Posterior vena cava (tissue), 2 donors: ENCODE measurements at regions not wholly inside any gene's neighbourhood (a gene's known extent, or its start where the extent isn't known, plus 50 kb on each side); places are given as distances from the start of the nearest gene placed in this dataset.
"Not testable (repeated sequence)": the region's sequence is repeated elsewhere in the genome, so short reads cannot be mapped to it uniquely, and the experiment has no call there.

Source experiments
- DNase-seq: peaks from one replicate; pipeline ENCODE4 v3.0.0-alpha.2; 2020; ENCODE audit warnings: low spot score
- intact Hi-C, 2 donors: fragments of 100-400 bp; cut with DNase I; formaldehyde crosslinking; loops; one replicate each; pipeline versions ENCODE4 v1.14.1 to v1.14.2; 2022 to 2023
- donor health status: DM: yes; HTN: yes; CAD: no.
- donor health status: DM: yes; HTN: yes; CAD: no.

DNA sequence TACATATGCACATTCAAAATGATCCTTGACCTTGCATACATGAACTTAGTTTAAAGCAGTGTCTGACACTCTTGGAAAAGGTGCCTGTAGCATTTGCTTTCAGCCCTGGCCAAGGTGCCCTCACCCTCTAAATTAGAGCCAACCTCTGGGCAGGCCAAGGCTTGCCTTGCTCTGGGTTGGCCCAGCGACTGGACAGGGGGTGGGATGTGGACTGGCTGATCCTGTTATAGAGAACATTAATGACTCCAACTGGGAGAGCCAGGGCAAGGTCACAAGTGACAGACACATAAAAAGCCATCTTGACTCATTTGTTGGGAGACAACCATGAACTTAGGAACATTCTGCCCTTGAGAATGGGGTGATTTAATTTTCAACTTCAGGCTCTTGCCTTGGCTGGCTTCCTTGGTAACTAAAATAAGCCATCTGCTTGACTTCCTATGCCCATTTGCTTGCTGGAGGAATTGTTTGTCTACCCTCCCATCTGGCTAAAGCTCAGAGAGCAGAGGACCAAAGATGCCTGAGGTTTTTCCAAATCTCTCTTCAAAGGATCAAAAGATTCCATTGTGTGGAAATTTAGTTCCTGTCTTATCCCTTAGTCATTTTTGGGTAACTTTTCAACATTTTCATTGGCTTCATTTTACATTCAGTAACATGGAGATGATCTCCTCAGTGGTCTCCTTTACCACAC, 403.7 kb downstream of the SOX2 start:
- no peak for DNase-seq
- intact Hi-C loops, result no loop called here

DNA sequence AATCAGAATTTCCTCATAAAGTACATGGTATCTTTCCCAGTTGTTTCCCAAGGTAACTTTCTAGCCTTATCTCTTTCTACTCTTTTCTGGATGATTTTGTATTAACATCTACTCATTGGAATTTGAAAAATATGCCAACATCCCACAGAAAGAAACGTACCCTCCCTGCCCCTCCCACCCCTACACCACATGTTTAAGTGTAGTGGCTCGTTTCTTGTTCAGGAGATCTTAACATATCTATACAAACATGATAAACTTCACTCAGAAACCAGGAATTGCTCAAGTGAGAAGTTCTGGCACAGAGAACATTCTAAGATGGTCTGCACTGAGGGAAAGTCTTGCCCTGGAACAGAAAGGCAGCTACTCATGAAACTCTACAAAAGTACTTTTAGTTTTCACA, 404.7 kb downstream of the SOX2 start:
- intact Hi-C loops, result no loop called here
- no peak for DNase-seq

DNA sequence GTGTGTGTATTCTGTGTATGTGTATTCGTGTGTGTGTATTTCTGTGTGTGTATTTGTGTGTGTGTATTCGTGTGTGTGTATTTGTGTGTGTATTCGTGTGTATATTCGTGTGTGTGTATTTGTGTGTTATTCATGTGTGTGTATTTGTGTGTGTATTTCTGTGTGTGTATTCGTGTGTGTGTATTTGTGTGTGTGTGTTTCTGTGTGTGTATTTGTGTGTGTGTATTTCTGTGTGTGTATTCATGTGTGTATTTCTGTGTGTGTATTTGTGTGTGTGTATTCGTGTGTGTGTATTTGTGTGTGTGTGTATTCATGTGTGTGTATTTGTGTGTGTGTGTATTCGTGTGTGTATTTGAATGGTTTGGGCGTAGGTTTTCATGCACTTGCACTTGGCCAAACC, 405.4 kb downstream of the SOX2 start:
- DNase-seq, result no peak
- intact Hi-C loops, result no loop called here

DNA sequence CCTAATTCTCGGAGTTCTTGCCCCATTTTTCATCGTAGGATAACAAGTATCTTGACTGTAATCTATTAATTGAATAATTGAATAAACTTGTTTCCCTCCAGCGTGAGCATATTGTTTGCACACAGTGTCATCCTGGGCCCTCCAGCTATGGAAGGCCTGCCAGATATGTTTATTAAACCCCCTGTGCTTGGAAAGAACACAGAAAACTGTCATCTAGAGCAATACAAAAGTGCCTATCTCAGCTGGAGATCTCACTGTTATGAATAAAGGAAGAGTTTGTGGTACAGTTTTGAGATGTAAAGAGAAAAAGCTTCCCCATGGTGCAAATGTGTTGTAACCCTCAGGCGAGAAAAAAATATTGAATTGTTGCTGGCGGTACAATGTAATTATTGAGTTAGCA, 405.9 kb downstream of the SOX2 start:
- intact Hi-C loops, result no loop called here
- no peak for DNase-seq

DNA sequence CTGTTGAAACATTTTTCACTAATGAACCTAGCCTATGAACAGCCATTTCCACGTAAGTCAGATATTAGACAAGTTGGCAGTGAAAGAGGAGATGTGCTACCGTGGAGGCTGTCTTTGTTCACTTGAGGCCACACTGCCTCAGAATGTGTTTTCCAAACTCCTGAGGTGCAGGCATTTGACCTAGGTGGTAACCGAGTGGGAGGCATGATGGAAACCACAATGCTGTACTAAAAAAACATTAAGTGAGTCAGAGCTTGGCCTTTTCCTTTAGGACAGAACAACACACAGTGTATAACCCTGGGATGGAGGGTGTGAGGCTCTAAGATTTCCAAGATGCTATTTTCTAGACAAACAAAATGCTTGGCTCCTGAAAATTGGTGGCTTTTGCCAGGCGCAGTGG, 406.3 kb downstream of the SOX2 start:
- intact Hi-C loops, result no loop called here
- no peak for DNase-seq

DNA sequence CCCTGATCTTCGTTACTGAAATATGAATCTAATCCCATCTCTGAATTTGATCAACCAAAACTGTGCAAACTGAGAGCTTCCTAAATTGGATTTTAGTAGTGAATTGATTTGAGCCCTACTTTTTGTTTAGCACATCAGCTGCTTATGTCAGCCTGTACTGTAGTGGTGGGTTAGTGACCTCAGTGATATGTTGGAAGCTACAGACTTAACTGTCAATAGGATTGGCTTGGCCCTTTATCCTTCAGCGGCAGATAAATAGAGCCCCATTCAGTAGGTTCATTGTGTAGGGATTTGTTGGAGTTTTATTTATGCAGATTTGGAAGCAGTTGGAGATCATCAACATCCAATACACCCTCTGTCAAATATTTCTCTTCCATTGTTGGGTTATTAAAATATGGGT, 409.7 kb downstream of the SOX2 start:
- intact Hi-C loops, result no loop called here
- no peak for DNase-seq

DNA sequence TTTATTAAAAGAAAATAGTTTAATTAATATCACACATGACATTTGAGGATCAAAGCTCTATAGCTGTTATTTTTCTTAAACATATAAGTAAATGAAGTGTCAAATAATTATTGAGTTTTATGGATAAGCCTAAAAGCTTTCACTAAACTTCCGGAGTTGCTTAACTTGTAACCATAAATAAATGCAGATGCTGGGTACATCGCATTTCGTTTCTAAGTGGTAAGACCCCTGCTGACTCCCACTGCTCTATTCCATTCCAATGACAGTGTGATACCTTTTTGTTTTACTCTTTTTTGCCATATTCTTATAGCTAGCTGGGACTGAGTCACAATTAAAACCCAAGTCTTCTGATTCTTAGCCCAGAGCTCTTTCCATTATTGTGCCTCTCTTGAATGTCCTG, 411.1 kb downstream of the SOX2 start:
- intact Hi-C loops, result no loop called here

DNA sequence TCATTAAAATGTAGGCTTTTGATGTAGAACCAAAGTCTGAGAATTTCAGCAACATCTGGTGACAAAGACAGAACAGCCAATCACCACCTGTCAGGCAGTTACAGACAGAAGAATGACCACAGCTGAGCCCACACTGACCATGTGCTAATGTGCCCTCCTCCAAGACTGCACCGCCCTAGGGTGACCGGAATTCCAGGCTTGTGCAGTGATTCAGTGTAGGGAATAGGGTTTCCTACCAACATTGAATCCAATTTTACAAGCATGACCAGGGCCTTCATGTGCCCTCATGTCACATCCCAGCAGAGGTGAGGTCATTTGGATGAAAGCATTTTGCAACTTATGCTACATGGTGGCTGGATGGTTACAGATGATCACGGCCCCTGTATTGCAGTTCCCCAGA, 412.5 kb downstream of the SOX2 start:
- DNase-seq, result no peak
- intact Hi-C loops, result no loop called here

More for the DNA sequence above, 411.1 kb downstream of the SOX2 start:
- no peak for DNase-seq

DNA sequence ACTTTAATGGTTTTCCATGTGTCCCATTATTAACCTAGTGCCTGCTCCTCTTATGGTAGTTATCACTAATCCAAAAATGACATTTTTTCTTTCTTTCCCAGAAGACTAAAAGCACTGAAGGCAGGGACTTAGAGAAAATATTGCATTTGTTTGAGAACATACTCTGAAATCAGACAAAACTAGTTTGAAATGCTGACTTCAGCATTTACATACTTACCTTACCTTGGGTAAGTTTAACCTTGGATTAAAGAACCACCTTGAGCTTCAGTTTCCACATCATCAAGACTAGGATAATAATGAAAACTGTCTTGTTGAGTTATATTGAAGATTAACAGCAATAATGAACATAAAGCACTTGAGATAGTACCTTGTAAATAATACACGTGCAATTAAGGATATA, 413.0 kb downstream of the SOX2 start:
- intact Hi-C loops, result no loop called here
- no peak for DNase-seq

DNA sequence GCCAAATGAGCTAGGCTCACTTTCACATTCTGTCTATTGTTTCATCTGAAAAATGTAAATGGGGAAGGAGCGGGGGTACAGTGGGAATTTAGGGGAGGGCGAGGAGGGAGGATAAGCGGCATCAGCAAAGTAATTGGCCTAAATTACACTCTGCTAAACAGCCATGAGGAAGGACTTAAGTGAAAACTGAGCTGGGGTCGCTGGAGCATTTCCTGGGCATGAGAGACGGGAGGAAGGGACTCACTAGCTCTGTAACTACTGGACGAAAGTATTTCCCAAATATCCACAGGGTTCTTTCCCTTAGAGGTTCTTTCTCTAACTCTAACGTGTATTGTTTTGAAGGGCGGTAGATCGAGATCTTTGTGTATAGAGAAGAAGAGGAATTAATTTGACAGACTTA, 418.0 kb downstream of the SOX2 start:
- intact Hi-C loops, result no loop called here

DNA sequence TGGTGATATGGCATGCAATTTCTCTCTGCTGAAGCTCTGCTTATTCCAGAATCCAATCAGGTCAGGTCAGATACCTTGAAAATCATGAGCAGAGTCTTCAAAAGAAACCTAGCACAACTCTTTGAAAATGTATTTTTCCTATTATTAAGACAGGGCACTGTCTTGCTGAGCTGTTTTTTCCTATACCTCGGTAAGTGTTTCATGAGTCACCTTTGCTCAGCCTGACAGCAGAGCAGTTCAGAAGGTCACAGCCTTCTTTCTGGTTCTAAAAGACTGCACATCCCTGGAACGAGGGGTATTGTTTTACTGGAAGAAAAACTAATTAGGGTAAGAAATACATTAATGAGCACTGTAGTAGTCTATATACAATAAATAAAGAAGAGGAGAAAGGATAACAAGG, 422.0 kb downstream of the SOX2 start:
- intact Hi-C loops, result no loop called here
- DNase-seq, result no peak

More for the DNA sequence above, 418.0 kb downstream of the SOX2 start:
- no peak for DNase-seq

DNA sequence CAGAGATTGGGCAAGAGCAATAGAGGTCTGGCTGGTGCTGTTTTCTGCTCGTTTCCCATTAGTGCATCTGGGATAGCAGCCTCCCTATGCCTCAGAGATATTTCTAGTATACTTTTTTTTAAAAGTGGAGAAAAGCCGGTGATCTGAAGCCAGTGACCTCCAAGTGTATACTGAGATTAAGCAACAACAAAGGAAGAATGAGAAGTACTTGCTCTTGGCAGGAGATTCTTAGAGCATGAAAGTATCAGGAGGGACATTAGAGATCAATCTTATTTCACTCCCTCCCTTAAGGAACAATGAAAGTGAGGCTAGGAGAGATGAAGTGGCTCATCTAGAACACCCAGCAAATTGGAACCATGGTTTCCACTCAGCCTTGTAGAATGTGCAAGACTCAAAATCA, 423.3 kb downstream of the SOX2 start:
- DNase-seq, result no peak
- intact Hi-C loops, result no loop called here

DNA sequence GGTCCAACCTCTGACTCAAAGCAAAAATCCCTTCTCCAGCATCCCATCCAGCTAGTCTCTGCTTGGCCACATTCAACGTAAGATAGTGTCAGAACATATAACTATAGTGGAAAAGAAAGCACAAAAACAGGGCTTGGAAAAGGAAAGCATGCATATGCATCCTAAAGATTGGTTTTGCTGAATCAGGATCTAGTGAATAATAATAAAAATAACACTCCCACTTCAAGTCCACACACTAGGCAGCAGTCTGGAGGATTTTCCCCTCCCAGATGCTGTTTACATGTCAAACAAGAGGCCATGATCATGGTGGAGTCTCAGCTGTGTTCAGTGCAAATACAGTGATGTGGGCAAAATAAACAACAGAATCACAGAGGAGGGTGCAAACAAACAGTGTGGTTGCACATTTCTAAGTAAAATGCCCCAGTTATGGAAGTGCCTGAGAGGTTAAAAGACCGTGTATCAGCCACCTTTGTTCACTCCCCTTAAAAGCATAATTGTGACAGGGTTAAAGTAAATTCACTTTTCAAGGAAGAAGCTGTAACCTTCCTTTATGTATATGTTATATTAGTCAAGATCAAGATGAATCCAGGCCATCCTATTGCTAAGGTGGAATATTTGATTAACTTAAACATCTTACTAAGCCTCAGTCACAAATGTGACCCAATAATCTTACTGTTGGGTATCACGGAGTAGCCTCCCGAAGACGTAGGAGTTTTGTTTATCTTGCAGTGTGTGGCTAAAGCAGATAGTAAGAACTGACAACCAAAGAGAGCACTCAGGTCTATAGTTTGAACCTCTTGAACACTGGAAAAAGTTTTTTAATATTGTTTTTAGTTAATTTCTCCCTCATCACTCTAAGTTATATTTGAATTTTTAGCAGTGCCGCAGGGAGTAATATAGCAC, 424.5 kb downstream of the SOX2 start:
- intact Hi-C loops, result no loop called here
- no peak for DNase-seq

DNA sequence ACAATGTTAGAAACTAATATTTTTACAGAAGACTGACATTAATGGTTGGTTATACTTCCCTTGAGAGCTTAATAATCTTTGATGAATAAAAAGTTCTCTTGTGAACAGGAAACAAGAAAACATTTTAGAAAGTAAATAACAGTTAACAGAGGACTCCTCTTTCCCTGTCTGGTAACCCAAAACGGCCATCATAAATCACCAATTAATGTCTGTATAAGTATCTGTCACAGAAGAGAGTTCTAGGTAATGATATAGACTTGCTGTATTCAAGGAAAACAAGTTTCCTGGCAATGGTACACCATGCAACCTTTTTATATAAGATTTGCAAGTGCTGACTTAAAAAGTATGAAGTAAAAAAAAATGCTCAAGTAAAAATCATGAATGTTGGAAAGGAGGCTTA, 426.7 kb downstream of the SOX2 start:
- no peak for DNase-seq
- intact Hi-C loops, result loop anchor here in 1 of 2 donors (2.0 kb wide), 1 partner anchor 304 kb away; no protein-coding TSS in a partner anchor

DNA sequence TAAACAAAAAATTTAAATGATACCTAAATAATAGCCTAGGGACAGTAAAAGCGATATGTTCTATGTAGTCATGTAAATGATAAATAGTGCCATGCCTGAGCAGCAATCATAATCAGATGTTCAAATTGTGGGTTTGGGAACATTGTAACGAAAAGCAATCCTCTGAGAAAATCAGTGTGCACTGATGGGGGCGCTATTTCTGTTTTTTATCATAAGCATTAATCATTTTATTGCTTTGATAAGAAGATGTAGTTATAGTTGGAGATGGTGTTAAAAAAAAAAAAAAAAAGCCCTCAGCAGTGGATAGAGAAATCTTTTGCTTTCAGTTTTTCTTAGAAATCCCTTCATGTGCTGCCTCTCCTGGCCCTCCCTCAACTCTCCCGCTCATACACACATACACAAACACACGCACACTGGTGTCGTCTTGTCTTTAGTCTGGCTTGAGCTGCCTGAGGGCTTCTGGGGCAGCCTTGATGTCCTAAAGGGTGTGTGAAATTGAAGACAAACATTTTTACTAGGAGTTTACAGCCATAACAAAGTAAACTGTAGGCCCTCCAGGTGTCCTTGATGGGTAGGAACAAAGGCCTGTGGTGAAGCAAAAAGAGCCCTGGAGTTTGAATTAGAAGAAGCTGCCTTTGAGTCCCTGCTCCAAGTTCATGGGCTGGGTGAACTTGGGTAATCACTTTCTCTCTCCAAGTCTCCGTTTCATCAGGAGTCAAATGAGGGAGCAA, 428.1 kb downstream of the SOX2 start:
- intact Hi-C loops, result loop anchor here in 1 of 2 donors (2.0 kb wide), 1 partner anchor 305 kb away; no protein-coding TSS in a partner anchor
- no peak for DNase-seq

DNA sequence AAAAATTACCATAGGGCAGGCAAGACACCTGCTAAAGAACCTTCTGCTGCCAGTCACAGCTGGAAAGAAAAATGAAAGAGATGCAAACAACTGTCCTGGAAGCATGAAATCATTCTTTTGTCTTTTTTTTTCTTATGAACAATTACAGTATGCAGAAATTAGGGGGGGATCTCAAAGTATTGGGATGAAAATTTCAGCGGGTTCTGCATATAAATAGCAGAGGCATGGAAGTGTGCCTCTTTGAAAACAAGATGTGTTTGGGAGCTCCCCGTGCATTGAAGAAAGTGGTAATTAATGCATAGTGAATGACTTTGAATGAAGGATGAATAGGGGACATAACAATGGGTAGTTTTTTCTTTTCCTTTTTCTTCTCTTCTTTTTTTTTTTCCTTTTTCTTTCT, 431.2 kb downstream of the SOX2 start:
- intact Hi-C loops, result no loop called here
- no peak for DNase-seq

DNA sequence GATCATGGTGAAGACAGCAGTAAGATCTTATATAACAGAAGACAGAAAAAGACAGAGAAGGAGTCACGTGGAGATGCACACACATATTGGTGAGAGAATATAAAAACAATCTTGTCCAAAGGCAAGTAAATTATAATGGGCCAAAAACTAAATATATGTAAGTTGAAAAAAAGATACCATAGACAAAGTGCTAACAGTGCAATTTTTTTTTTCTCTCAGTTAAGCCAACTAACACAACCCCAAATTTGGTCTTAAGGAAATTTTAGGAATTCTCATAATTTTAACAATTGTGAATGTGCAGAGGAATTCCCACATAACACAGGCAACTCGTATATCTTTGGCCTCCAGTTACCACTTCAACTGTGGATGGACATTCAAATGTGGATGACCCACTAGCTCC, 432.2 kb downstream of the SOX2 start:
- no peak for DNase-seq
- intact Hi-C loops, result no loop called here

DNA sequence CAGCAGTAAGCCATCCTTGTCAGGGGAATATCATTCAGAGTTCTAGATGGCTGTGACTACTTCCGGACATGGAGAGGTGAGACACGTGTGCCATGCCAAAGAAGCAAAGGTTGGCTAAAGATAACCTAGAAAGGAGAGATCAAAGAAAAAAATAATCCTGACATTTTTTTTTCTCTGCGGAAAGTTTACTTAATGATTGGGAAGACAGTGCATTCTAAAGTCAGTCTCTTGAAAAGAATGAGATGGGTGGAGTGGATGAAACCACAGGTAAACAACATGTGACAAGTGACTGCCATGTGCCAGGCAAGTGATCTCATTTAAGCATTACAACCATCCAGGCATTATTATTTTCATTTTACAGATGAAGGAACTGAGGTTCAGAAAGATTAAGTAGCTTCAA, 436.6 kb downstream of the SOX2 start:
- no peak for DNase-seq
- intact Hi-C loops, result no loop called here

DNA sequence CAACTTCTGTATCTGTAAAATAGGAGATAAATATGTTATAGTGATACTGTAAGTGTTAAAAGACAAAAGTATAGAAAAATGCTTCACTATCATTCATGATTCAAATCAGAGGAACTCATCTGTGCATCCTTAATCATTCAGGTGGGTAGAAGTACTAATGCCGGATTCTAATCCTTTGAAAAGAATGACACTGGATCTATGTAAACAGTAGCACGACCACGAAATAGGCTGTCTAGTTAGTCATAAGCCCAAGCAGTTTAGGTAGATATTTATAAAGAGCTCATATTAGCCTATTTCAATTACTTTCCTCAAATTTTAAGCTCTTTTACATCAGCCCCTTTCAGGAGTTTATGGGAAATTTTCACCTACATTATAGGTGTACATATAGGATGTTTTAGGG, 437.9 kb downstream of the SOX2 start:
- intact Hi-C loops, result no loop called here
- no peak for DNase-seq

DNA sequence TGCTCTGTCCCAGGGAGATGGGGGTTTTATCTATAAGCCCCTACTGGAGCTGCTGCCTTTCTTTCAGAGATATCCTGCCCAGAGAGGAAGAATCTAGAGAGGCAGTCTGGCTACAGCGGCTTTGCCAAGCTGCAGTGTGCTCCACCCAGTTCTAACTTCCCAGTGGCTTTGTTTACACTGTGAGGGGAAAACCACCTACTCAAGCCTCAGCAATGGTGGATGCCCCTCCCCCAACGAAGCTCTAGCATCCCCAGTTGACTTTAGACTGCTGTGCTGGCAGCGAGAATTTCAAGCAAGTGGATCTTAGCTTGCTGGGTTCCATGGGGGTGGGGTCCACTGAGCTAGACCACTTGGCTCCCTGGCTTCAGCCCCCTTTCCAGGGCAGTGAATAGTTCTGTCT, 444.6 kb downstream of the SOX2 start:
- intact Hi-C loops, DNase-seq: not testable (repeated sequence)
